Right atrium auricular region (tissue), 2 donors: ENCODE measurements at regions not wholly inside any gene's neighbourhood (a gene's known extent, or its start where the extent isn't known, plus 50 kb on each side); places are given as distances from the start of the nearest gene placed in this dataset.

Experiments used
- DNase-seq: peaks from one replicate; pipeline ENCODE4 v3.0.0-alpha.2; 2019; ENCODE audit warnings: low spot score
- H3K27ac ChIP-seq, 2 donors: fragments of 200-600 bp; sonication (generic); 1 replicate in 1 of 2; 2 replicates in 1 of 2; pipeline ENCODE4 v1.5.1; 2016 to 2019
- H3K27me3 ChIP-seq, 2 donors: fragments of 200-600 bp; sonication (generic); one replicate each; pipeline versions ENCODE4 v1.5.1 to v1.6.0; 2017 to 2019
- H3K36me3 ChIP-seq: fragments of 200-600 bp; sonication (generic); one replicate; pipeline ENCODE4 v1.5.1; 2016
- H3K4me1 ChIP-seq, 2 donors: fragments of 200-600 bp; sonication (generic); one replicate each; pipeline versions ENCODE4 v1.5.1 to v1.6.0; 2017 to 2019
- H3K4me3 ChIP-seq, 2 donors: fragments of 200-600 bp; sonication (generic); 1 replicate in 1 of 2; 2 replicates in 1 of 2; pipeline ENCODE4 v1.5.1; 2017 to 2019; ENCODE audit warnings: mild to moderate bottlenecking in 1 of 2, moderate library complexity in 1 of 2
- H3K9me3 ChIP-seq, 2 donors: fragments of 200-600 bp; sonication (generic); one replicate each; pipeline ENCODE4 v1.5.1; 2019
- TF ChIP-seq, protein P1 (sequence below), 2 donors: fragments of 200-600 bp; sonication (generic); IDR thresholded peaks; one replicate each; pipeline ENCODE4 v1.5.1; 2019; ENCODE audit warnings: antibody characterized with exemption in 2 of 2

DNA sequence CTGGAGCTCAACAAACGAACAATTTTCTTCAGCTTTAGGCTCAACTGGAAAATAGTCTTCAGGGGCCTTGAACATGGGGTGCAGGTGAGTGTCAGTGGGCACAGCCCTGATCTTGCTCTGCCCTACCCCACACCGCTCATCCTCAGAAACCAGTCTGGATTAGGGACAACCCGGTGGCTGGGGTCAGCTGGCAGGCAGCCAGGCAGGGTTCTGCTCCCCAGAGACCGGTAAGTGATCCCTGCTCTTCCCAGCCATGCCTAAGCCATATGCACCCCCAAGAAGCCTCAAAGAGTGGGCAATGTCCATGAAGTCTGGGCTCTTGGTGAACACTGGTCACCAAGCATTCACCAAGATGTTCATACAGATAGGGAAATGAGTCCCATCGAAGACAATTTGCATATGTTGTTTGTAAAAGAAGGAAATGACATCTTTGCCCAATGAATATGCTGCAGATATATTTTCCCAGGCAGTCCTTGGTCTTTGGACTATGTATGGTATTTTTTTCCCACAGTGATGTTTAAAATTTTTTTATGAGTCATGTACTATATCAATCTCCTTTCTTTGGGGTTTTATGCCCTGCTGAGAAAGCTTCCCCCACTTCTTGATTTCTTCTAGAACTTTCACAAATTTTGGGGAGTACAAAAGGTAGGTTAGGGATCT is 63.9 kb upstream of the VASH1 start:
- DNase-seq = peak; percentile 56
- Histone ChIP-seq H3K27me3 (no peaks in the 10 kb centered on the region), H3K4me1 (peaks cover 0 to 33% of the 10 kb centered on the region in 2 donors), H3K9me3 (no peaks in the 10 kb centered on the region), H3K4me3 (no peak overlapping the region), H3K36me3 (no peaks in the 10 kb centered on the region), H3K27ac (no peak overlapping the region)
- TF ChIP-seq, protein P1, sequence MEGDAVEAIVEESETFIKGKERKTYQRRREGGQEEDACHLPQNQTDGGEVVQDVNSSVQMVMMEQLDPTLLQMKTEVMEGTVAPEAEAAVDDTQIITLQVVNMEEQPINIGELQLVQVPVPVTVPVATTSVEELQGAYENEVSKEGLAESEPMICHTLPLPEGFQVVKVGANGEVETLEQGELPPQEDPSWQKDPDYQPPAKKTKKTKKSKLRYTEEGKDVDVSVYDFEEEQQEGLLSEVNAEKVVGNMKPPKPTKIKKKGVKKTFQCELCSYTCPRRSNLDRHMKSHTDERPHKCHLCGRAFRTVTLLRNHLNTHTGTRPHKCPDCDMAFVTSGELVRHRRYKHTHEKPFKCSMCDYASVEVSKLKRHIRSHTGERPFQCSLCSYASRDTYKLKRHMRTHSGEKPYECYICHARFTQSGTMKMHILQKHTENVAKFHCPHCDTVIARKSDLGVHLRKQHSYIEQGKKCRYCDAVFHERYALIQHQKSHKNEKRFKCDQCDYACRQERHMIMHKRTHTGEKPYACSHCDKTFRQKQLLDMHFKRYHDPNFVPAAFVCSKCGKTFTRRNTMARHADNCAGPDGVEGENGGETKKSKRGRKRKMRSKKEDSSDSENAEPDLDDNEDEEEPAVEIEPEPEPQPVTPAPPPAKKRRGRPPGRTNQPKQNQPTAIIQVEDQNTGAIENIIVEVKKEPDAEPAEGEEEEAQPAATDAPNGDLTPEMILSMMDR (IDR thresholded peaks at IDR 0.05) = no peak

DNA sequence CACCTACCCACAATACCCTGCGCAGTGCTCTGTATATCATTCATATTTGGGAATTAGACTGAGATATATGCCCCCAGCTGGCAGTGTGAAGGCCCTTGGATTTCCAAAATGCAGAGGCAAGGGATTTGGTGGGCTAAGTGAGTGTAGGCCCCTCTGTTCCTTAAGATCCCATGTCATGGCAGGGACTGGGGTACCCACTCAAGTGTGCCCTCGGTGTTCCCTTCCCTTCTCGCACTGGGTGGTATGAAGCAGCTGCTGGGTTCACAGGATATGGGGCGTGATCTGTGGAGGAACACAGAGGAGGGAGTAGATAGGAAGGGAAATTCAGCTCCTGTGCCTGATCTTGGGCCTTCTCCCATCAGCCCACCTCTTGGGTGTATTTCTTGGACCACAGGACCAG is 63.1 kb upstream of the VASH1 start:
- Histone ChIP-seq H3K9me3 (no peaks in the 10 kb centered on the region), H3K27me3 (no peaks in the 10 kb centered on the region), H3K36me3 (no peaks in the 10 kb centered on the region), H3K27ac (no peak overlapping the region), H3K4me1 (peaks cover 0 to 34% of the 10 kb centered on the region in 2 donors), H3K4me3 (no peak overlapping the region)
- DNase-seq = peak; percentile 50
- TF ChIP-seq, protein P1 (IDR thresholded peaks at IDR 0.05) = no peak

DNA sequence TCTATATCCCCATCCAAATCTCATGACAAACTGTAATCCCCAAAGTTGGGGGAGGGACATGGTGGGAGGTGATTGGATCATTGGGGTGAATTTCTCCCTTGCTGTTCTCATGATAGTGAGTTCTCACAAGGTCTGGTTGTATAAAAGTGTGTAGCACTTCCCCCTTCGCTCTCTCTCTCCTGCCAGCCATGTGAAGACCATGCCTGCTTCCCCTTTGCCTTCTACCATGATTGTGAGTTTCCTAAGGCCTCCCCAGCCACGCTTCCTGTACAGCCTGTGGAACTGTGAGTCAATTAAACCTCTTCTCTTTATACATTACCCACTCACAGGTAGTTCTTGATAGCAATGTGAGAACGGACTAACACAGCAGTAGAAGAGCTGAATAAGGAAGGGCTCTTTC is 62.6 kb upstream of the VASH1 start:
- TF ChIP-seq, protein P1 (IDR thresholded peaks at IDR 0.05) = no peak
- Histone ChIP-seq H3K36me3 (no peaks in the 10 kb centered on the region), H3K27ac (no peak overlapping the region), H3K9me3 (no peaks in the 10 kb centered on the region), H3K4me1 (peaks cover 0 to 34% of the 10 kb centered on the region in 2 donors), H3K27me3 (no peaks in the 10 kb centered on the region), H3K4me3 (no peak overlapping the region)
- no peak for DNase-seq

DNA sequence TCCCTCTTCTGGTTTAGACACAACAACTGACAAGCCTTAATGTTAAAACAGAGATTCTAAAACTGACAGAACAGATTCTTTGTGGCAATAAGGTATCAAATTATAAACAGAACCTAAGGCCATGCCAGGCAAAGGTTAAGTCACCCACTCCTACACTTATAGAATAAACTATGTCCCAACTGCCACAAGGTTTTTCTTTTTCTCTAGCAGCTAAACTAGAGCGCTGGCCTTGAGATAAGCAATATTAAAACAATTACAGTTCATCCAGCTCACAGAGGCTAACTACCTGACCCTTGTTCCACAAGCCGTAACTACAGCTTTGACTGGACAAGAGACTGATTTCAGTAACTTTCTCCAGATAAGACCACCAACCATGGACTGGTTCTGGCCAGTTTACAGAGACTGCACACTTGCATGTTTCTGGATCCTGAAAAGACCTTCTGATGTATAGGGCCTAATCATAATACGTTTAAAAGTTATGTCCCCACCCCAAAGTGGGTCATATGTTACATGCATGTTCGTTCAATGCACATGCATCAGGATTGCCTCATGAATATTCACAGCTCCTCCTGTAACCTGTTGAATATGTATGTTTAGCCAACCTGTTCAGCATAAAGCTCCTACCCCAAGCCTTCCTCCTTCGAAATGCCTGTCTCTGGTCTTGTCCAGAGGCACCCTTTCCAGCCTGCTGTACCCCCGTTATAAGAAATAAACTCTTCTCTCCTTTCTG is 61.9 kb upstream of the VASH1 start:
- no peak overlapping the region for H3K4me3 ChIP-seq
- H3K4me1 ChIP-seq = peaks cover 0 to 34% of the 10 kb centered on the region in 2 donors
- DNase-seq = no peak
- H3K27ac ChIP-seq = peak overlapping the region in 1 of 2 donors; percentile 32
- no peaks in the 10 kb centered on the region for H3K27me3 ChIP-seq
- H3K9me3 ChIP-seq = no peaks in the 10 kb centered on the region
- TF ChIP-seq, protein P1 (IDR thresholded peaks at IDR 0.05) = no peak
- H3K36me3 ChIP-seq = no peaks in the 10 kb centered on the region

DNA sequence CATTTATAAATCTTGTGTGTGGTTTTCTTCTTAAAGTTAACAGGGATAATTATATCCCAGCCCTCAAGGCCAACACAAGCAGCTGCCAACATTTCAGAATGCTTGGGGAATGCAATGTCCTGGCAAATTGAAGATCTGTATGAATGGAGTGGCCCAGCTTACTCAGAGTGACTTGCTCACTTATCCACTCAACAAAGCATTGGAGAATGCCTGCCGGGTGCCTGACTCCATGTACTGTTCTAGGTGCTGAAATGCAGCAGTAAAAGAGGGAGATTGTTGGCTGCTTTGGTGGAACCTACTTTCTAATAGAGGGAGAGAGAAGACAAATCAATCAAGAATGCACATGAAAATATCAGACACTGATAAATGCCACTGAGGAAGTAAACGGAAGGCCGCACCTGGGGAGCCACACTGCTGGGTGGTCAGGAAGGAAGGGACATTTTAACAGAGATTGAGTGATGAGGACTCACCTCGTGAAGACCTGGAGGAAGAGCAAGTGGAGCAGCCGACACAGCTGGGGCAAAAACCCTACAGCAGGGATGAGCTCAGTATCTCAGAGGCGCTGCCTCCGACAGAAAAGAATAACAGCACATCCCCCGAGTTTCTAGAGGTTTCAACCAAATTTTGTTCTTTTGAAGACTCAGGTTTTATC is 61.2 kb upstream of the VASH1 start:
- peak overlapping the region in 1 of 2 donors; percentile 32 for H3K27ac ChIP-seq
- peaks cover under 1% of the 10 kb centered on the region for H3K36me3 ChIP-seq
- peaks cover 0 to 34% of the 10 kb centered on the region in 2 donors for H3K4me1 ChIP-seq
- H3K9me3 ChIP-seq = no peaks in the 10 kb centered on the region
- peak; percentile 62 for DNase-seq
- TF ChIP-seq, protein P1 (IDR thresholded peaks at IDR 0.05) = no peak
- no peak overlapping the region for H3K4me3 ChIP-seq
- H3K27me3 ChIP-seq = no peaks in the 10 kb centered on the region
